IPS-NIHi7 (cell line): ENCODE measurements at regions not wholly inside any gene's neighbourhood (a gene's known extent, or its start where the extent isn't known, plus 50 kb on each side); places are given as distances from the start of the nearest gene placed in this dataset.

Experiments
- DNase-seq: peaks from one replicate; pipeline ENCODE4 v3.0.0; 2012; ENCODE audit warnings: mixed read lengths; ENCODE audit errors: extremely low spot score

DNA sequence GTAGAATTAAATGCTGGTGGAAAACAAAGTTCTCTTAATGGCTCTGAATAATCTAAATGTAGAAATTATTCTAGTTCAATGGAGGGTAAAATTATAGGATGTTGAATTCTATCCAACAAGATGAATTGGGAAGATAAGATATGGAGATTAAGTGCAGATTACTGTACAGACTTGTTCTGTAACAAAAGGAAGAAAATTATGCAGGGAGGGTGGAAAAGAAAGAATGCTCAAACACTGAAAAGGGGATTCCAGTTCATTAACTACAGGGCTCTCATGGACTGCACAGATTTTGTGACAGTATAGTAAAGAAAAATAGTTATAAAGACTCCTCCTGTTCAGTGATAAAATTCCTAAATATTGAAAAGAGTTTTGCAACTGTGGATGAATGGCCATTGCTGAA is 1794.0 kb upstream of the PCDH7 start:
- no peak for DNase-seq

DNA sequence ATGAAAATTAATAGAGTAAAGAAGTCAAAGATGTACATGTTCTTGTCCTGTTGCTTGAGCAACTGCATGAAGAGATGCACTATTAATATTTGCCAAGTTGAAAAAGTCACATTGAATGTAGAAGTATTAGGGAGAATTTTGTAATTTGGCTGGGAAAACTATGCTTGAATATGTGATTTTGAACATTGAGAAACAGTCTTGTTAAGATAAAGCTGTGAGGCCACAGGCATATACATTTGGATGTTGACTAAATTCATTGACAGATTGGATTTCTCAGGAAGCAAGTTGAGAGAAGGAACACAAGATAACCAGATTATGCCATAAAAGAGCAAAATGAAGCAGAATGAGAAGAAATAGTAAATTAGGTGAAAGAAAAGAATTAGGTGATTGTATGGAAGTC is 1777.5 kb upstream of the PCDH7 start:
- DNase-seq: no peak

DNA sequence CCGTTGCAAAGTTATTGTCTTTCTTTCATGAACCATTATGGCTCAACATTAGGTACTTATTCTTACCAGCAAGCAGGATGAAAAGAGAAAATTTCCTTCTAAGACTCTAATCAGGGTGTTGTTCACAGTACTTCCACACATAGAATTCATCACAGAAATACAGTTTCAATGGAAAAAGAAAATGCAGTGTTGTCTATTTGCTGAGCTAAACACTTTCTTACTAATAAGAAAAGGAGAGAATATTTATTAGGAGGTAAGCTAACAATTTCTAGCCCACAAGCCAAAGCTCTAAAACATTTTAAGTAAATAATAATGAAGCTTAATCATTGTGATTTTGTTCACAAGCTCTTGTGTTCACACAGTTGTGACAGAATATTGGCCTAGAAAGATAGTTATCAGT is 1772.8 kb upstream of the PCDH7 start:
- DNase-seq: no peak

DNA sequence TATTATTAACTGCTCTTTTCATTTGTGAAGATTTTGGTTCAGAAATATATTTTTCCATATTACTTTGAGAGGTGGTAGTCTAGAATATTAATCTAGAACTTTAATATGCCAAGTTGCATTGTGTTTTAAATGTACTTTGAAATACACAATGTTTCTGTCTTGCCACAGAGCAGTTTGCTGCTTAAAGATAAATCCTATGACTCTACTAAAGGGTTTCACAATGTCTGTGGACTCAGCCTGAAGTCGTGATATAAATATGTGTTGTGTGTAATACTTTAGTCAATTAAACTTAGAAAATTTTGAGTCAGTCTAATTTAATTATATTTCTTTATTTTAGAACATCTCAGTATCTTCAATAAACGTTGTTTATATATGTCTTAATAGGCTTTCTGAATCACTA is 1771.7 kb upstream of the PCDH7 start:
- no peak for DNase-seq

DNA sequence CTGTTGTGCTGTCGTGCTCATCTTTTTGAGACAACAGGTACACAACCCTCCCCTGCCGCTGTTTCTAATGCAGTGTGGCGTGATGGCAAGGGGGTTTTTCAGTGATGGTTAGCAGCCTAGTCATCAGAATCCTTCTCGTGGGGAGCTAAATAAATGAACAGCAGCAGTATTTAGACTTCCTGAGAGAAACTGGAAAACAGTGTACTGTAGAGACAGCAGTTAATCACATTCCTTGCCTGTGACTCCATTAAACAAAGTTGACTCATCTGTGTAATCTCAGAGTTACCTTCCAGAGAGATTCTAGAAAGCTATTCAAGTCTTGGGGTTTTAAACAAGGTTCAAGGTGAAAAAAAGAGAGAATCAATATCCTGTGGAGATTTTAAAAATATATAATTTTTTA is 1753.2 kb upstream of the PCDH7 start:
- DNase-seq: peak; percentile 8

DNA sequence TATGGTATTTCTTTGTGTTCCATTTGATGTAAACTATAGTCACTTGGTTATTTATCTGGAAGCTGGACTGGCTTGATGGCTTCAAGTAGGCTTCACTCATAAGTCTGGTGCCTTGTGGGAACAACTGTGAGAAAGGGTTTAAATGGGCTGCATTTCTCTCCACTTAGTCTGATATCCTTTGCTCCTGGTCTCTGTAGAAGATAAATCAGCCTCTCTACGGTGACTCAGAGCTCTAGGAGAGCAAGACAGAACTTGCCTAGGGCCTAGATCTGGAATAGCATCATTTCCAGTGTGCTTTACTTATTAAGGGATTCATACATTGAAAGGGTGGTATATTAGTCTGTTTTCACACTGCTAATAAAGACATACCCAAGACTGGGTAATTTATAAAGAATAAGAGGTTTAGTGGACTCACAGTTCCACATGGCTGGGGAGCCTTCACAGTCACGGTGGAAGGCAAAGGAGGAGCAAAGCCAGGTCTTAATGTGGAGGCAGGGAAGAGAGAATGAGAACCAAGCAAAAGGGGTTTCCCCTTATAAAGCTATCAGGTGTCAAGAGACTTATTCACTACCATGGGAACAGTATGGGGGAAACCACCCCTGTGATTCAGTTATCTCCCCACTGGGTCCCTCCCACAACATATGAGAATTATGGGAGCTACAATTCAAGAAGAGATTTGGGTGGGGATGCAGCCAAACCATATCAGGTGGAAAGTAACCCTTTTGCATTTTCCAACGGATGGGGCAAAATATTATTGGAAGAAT is 1746.4 kb upstream of the PCDH7 start:
- DNase-seq: peak; percentile 7

DNA sequence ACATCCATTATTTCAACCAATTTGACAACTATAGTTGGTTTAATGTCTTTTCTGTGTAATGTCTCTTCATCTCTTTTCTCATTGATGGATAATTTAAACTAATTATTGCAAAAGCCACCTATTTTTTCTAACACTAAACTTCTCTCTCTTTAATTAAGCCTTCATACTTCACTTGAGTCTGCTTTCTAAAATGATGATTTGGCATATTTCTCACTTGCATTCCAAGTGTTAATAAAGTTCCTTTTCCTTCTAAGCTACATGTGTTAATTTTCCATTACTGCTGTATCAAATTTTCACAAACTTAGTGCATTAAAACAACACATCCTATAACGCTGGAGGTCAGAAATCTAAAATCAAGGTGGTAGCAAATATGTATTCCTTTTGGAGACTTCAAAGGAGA is 1743.8 kb upstream of the PCDH7 start:
- no peak for DNase-seq

DNA sequence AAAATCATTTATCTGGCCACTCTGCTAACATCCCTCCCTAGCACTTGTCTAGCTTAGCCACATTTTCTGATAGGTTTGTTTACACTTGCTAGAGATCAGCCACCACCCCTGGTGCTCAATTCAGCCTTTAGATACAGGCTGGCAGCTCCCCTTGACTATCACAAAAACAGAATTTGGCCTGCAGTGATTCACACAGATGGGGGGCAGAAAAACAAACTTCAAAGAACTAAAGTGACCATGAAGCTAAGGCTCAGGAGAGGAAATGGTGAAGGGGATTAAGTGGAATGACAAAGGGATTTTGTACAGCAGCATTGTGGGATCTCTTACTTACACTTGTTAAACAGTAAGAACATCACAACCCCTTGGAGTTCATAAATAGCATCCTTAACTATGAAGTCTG is 1718.0 kb upstream of the PCDH7 start:
- peak; percentile 46 for DNase-seq

DNA sequence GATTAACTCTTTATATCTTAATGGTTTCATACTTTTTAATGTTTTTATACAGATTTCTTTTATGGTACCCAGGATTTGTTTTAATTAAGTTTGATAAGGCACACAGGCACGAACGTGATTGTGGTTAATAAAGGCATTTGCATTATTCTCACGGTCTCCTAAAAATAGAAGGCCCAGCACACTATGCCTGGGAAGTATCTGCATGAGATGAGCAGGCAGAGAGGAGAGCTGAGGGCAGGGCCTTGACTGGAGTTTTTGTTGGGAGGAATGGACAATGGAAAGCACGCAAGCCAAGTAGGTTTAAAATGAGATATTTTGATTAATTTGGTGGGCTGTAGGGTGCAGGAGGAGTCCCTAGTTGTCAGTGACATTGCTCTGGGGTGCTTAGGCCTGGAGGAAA is 1714.3 kb upstream of the PCDH7 start:
- DNase-seq: no peak

DNA sequence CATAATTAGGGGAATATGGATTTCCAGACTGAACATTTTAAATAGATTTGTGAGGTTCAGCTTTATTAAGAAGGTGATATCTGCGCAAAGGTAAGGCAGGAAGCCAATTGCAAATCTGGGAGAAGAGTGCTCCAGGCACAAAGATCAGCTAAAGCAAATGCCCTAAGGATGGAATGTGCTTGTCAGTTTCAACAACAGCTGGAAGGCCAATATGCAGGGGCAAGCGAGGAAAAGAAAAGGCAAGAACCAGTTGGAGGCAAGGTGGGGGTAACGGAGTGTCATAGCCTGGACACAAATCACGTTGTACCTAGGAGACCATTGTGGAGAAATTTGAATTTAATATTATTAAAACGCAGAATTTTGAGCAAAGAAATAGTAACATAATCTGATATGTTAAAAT is 1710.3 kb upstream of the PCDH7 start:
- DNase-seq: peak; percentile 20

DNA sequence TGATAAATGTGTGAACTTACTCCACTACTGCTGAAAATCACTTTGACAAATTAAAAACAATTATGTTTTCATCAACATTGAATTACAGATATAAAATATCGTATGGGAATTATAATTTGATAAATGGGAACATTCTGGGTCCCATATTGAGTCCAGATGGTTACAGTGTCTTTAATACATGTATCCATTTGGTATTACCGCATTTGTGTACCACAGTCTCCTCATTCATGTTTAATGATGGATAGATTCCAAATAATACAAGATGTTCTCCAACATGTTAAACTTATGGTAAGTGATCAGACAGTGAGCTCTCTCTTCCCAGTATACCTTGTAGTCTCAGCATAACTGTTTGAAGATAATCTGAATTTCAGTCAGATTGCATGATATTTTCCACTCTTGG is 1706.8 kb upstream of the PCDH7 start:
- DNase-seq: no peak

DNA sequence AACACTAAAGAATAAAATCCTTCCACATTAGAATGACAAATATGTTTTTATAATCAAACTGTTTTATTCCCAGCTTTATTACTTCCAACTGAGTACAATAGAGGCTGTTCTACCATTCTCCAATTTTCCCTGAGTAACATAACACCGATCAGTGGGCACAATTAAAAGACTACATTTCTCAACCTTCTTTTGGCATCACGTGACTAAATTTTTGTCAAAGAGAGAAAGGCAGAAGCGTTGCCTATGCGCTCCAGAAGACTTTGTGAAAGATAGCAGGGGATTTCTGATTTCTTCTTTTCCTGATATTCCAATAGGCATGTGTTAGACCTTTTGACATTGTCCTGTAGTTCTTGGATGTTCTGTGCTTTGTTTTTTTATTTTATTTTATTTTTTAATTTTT is 1705.6 kb upstream of the PCDH7 start:
- no peak for DNase-seq

DNA sequence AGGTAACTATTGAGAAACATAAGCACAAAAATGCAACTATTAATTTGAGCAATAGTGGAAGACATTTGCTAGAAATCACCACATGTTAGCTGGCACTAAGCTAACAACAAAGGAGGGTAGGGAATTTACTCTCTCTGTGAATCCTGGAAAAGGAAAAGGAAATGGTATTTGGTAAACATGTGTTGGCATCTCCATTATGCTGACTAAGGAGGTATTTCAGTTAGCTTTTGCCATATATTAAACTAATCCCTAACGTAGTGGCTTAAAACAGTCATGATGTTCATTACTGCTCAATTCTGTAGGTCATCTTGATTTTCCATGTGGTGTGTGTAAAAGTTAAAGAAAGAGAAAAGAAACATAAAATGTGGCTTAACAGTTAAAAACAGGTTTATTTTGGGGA is 1686.5 kb upstream of the PCDH7 start:
- no peak for DNase-seq

DNA sequence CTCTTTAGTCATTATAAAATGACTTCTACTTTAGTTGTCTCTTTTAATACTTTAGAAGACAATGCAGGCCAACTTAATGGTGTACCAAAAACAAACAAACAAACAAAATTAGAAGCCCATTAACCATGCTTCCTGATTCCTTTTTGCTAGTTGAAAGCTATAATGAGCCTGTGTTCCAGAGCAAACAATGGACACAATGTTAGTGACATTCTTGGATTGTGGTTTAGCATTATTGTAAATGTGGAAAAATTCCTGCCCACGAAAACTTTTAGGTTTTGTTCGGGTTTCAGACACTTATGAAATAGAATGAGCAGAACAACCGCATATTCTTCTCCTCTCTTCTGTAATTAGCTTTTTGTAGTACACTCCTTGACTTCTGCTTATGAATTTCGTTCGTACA is 1682.7 kb upstream of the PCDH7 start:
- no peak for DNase-seq

DNA sequence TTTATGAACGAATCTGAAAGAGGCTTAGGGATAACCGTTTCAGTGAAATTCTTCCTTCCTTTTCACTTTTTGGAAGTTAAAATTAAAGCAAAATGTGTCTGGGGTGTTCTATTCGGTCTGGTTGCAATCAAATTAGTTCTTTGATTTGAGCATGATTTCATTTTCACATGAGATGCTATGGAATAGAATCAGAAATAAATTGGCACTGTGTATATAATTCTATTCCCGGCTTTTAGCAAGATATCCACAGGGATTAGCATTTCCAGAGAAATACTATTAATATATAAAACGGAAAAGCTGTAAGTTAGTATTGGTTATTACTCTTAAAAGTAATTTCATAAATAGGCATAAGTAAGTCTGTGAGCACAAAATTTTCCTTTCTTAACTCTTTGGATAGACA is 1676.8 kb upstream of the PCDH7 start:
- DNase-seq: no peak

DNA sequence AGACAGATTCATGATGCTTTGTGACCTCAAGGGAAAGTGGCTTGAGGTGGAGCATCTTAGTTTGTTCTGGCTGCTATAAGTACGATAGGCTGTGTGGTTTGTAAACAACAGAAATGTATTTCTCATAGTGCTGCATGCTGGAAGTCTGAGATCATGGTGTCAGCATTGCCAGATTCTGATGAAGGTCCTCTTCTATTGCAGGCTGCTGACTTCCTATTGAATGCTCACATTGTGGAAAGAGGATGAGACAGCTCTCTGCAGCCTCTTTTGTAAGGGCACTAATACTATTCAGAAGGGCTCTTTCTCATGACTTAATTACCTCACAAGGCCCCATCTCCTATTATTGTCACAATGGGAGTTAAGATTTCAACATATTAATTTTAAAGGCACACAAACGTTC is 1674.0 kb upstream of the PCDH7 start:
- DNase-seq: no peak

DNA sequence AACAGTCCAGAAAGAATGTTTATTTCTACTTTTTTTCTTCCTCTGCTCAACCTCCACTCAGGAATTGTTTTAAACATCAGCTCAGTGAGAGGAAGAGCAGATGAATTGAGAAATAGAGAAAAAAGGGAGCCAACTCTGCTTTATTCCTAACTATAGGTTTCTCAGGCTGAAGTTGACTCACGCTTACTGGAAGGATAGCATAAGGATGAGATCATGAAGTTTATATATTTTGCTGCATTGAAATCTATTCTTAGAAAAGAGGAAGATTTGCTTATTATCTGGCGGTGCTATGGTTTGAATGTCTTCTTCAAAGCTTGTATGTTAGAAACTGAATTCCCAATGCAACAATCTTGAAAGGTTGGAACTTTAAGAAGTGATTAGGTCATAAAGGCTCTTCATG is 1673.4 kb upstream of the PCDH7 start:
- no peak for DNase-seq

DNA sequence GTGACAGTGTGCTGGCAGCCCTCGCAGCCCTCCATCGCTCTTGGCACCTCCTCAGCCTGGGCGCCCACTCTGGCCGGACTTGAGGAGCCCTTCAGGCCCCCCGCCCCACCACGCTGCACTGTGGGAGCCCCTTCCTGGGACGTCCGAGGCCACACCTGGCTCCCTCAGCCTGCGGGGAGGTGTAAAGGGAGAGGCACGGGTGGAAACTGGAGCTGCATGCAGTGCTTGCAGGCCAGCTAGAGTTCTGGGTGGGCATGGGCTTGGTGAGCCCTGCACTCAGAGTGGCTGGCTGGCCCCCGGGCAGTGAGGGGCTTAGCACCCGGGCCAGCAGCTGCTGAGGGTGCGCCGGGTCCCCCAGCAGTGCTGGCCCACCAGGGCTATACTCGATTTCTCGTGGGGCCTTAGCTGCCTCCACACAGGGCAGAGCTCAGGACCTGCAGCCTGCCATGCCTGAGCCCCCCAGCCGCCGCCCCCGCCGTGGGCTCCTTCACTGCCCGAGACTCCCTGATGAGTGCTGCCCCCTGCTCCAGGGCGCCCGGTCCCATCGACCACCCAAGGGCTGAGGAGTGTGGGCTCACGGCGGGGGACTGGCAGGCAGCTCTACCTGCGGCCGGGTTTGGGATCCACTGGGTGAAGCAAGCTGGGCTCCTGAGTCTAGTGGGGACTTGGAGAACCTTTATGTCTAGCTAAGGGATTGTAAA is 1672.7 kb upstream of the PCDH7 start:
- no peak for DNase-seq

DNA sequence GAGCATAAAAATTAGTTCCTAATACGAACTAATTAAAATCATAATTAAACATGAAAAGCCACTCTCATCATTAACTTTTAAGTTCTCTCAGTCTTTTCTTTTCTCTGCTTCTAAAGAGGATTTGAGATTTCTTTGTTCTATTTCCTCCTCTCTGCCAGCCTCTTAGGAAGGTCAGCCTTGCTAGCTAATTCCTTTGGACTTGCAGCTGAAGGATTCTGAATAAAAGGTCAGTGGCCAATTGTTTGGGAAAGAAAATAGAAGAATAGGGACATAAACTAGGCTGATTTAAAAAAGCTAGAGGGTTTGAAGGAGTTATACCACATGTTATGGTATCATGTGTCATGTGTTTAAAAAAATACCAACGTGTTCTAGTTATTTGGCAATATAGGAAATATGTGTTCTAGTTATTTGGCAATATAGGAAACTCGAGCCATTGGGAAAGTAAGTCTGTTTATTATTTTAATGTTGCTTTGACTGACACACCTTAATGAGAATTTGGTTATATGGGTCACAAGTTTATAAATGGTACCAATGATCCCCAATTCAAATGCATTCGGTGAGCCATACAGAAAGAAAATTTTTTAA is 1668.7 kb upstream of the PCDH7 start:
- no peak for DNase-seq

DNA sequence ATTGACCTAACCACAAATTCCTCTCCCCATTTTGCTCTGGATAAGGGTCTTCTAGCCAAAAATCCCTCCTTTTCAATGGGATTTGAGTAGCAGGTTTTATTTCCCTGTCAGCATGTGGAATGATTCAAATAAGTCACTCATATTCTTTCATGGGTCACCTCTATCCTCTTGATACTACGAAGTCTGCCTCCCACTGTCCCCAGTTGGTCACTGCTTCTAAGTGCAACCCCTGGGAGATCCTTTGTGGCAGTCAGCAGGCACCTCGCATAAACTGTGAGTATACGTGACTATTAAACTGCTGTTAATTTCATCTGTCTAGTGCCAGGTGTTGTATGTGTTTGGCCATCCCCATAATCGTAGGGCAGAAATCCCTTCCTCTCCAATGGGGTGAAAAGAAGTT is 1667.9 kb upstream of the PCDH7 start:
- DNase-seq: peak; percentile 21

DNA sequence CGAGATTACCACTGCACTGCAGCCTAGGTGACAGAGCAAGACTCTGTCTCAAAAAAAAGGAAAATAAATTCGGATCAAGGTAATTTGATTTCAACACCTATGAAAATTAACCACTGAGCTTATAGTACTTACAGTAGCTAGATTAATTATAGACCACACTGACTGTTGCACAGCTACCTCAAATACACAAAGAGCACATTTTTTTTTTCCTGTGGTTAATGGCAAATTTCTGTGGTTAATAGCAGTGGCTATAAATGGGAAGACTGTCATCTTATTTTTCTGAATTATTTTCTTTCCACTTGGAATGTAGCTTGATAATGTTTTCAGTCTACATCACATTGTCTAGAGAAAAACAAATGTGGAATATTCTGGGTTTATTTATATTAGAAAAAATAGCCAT is 1661.6 kb upstream of the PCDH7 start:
- DNase-seq: no peak

DNA sequence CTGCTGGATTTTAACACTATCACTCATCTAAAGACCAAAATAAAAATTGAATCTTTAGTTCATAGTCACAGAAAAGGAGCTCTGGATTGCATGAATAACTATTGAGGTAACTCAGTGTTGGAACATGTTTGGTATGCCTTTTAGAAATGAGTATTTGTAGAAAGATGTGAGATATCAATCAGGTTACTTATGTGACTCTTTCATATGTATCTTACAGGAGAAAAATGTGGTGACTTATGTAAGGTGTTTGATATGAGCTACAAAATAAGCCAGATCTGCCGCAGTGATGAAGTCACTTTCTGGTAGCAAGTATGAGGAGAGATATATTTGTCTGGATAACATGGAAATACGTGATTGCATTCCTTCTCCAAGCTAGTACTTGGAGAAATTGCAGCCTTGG is 1653.3 kb upstream of the PCDH7 start:
- no peak for DNase-seq

DNA sequence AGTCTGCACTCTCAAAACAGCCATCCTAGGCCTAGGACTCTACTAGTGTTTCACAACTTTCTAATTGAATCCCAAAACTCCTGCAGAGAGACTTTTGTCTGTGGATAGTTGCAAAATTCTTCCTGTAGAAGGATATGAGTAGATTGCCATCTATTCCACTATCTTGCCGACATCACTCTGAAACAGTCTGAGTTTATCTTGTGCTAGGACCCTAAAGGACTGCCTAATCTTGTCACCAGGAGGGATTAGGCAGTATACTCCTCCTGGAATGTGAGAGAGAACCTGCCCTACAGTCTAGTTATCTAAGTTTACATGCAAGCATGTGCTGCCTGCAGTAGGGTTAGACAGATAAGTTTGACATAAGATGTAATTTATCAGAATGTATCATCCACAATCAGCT is 1646.6 kb upstream of the PCDH7 start:
- DNase-seq: peak; percentile 11
